Stomach (tissue), 4 donors: ENCODE measurements at regions not wholly inside any gene's neighbourhood (a gene's known extent, or its start where the extent isn't known, plus 50 kb on each side); places are given as distances from the start of the nearest gene placed in this dataset.

Experiments used
- CTCF ChIP-seq, 7 experiments: fragments of 450-650 bp in 4 of 7; fragments of 200-600 bp in 3 of 7; sonication (generic) in 3 of 7; IDR thresholded peaks; one replicate each; pipeline ENCODE4 v1.5.1; 2016 to 2019; ENCODE audit warnings: antibody characterized with exemption in 7 of 7, control low read depth in 2 of 7, mild to moderate bottlenecking in 1 of 7
- EP300 ChIP-seq: sonication (generic); formaldehyde crosslinking; IDR thresholded peaks from one replicate; pipeline ENCODE4 v1.6.1; 2017; ENCODE audit warnings: antibody characterized with exemption
- POLR2A ChIP-seq, 4 donors: fragments of 450-650 bp; IDR thresholded peaks; one replicate each; pipeline ENCODE4 v1.6.1; 2016; ENCODE audit warnings: antibody characterized with exemption in 4 of 4, control low read depth in 2 of 4, mild to moderate bottlenecking in 1 of 4, moderate library complexity in 1 of 4
- POLR2AphosphoS5 ChIP-seq, 3 donors: sonication (generic); formaldehyde crosslinking; IDR thresholded peaks; one replicate each; pipeline ENCODE4 v1.6.1; 2016; ENCODE audit warnings: antibody characterized with exemption in 3 of 3

DNA sequence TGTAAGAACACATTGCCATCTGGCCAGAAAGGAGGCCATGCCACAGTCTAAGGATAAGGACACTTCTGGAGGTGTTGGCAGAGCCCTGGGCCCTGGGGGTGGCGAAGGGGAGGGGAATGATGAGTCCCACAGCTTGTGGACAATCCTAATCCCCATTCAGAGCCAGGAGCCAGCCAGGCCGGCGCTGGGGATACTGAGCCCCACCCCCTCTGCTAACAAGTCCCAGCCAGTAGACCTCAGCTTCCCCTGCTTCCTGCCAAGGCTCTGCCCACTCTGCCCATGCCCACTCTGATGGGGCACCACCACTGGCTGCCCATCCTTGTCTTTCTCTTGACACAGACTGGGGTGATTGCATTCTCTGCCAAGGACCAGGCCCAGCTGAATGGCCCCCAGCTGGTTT is 71.9 kb downstream of the NAV1 start:
- no peak for TF ChIP-seq POLR2A (IDR thresholded peaks at IDR 0.05)
- no peak for TF ChIP-seq CTCF (IDR thresholded peaks at IDR 0.05)
- TF ChIP-seq EP300 = no peak
- TF ChIP-seq POLR2AphosphoS5 (IDR thresholded peaks at IDR 0.05) = no peak
